ENCODE measurements at regions not wholly inside any gene's neighbourhood (a gene's known extent, or its start where the extent isn't known, plus 50 kb on each side); places are given as distances from the start of the nearest gene placed in this dataset.

GRCh38 chr17:13127921-13128602 lies 110.2 kb upstream of the ELAC2 start:
- Mint-ChIP-seq H3K4me3 (ENCODE audit: unreplicated experiment) (no peak overlapping the region), H3K4me1 (ENCODE audit: unreplicated experiment) (no peaks in the 10 kb centered on the region), H3K36me3 (ENCODE audit: low read depth, unreplicated experiment) (no peaks in the 10 kb centered on the region), H3K27ac (ENCODE audit: unreplicated experiment) (no peak overlapping the region), H3K27me3 (ENCODE audit: unreplicated experiment) (peaks cover 2% of the 10 kb centered on the region), H3K9me3 (ENCODE audit: unreplicated experiment) (no peaks in the 10 kb centered on the region)
- TF ChIP-seq CTCF (IDR thresholded peaks at IDR 0.05; ENCODE audit: unreplicated experiment) = no peak
- no peak for DNase-seq (ENCODE audit: low spot score)

- TF ChIP-seq CTCF (IDR thresholded peaks at IDR 0.05; ENCODE audit: unreplicated experiment) = no peak
- Mint-ChIP-seq H3K4me1 (ENCODE audit: unreplicated experiment) (no peaks in the 10 kb centered on the region), H3K27ac (ENCODE audit: unreplicated experiment) (no peak overlapping the region), H3K36me3 (ENCODE audit: low read depth, unreplicated experiment) (no peaks in the 10 kb centered on the region), H3K27me3 (ENCODE audit: unreplicated experiment) (no peaks in the 10 kb centered on the region), H3K4me3 (ENCODE audit: unreplicated experiment) (no peak overlapping the region), H3K9me3 (ENCODE audit: unreplicated experiment) (no peaks in the 10 kb centered on the region)
- DNase-seq (ENCODE audit: low spot score) = no peak
Observed at GRCh38 chr17:13120864-13121263, 103.0 kb upstream of the ELAC2 start.

GRCh38 chr17:13118311-13118710 lies 100.5 kb upstream of the ELAC2 start:
- Mint-ChIP-seq H3K27me3 (ENCODE audit: unreplicated experiment) (peaks cover 1% of the 10 kb centered on the region), H3K4me3 (ENCODE audit: unreplicated experiment) (no peak overlapping the region), H3K36me3 (ENCODE audit: low read depth, unreplicated experiment) (no peaks in the 10 kb centered on the region), H3K27ac (ENCODE audit: unreplicated experiment) (no peak overlapping the region), H3K4me1 (ENCODE audit: unreplicated experiment) (no peaks in the 10 kb centered on the region), H3K9me3 (ENCODE audit: unreplicated experiment) (no peaks in the 10 kb centered on the region)
- no peak for DNase-seq (ENCODE audit: low spot score)
- no peak for TF ChIP-seq CTCF (IDR thresholded peaks at IDR 0.05; ENCODE audit: unreplicated experiment)

- H3K36me3 Mint-ChIP-seq (ENCODE audit: low read depth, unreplicated experiment) = no peaks in the 10 kb centered on the region
- peaks cover 1% of the 10 kb centered on the region for H3K27me3 Mint-ChIP-seq (ENCODE audit: unreplicated experiment)
- H3K9me3 Mint-ChIP-seq (ENCODE audit: unreplicated experiment) = no peaks in the 10 kb centered on the region
- no peak for DNase-seq (ENCODE audit: low spot score)
- no peak overlapping the region for H3K27ac Mint-ChIP-seq (ENCODE audit: unreplicated experiment)
- H3K4me1 Mint-ChIP-seq (ENCODE audit: unreplicated experiment) = no peaks in the 10 kb centered on the region
- H3K4me3 Mint-ChIP-seq (ENCODE audit: unreplicated experiment) = no peak overlapping the region
- no peak for TF ChIP-seq CTCF (IDR thresholded peaks at IDR 0.05; ENCODE audit: unreplicated experiment)
Observed at GRCh38 chr17:13117616-13118015, 99.8 kb upstream of the ELAC2 start.

GRCh38 chr17:13114601-13115031 lies 96.8 kb upstream of the ELAC2 start:
- peak; percentile 57 for DNase-seq (ENCODE audit: low spot score)
- peak; percentile 63 for TF ChIP-seq CTCF (IDR thresholded peaks at IDR 0.05; ENCODE audit: unreplicated experiment)
- Mint-ChIP-seq H3K4me1 (ENCODE audit: unreplicated experiment) (no peaks in the 10 kb centered on the region), H3K4me3 (ENCODE audit: unreplicated experiment) (no peak overlapping the region), H3K27ac (ENCODE audit: unreplicated experiment) (no peak overlapping the region), H3K9me3 (ENCODE audit: unreplicated experiment) (no peaks in the 10 kb centered on the region), H3K36me3 (ENCODE audit: low read depth, unreplicated experiment) (no peaks in the 10 kb centered on the region), H3K27me3 (ENCODE audit: unreplicated experiment) (peaks cover 1% of the 10 kb centered on the region)
